ENCODE measurements at regions not wholly inside any gene's neighbourhood (a gene's known extent, or its start where the extent isn't known, plus 50 kb on each side); places are given as distances from the start of the nearest gene placed in this dataset.

DNA sequence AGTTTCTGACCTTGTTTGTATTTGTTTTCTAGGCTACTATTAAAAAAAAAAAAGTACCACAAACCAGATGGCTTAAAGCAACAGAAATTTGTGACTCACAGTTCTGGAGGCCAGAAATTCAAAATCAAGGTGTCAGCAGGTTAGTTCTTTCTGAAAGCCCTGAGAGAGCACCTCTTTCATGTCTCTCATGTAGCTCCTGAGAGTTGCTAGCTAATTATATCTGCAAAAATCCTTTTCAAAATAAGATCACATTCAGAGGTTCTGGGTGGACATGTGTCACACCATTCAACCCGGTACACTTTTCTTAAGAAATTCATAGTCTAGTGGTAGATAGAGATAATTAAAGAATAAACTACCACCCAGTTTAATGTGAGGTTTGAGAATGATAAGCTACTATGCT lies 888.6 kb downstream of the GRID1 start:
- H3K9me3 ChIP-seq (ENCODE audit: control insufficient read depth in 2 of 3, insufficient read depth in 1 of 3, low read length in 3 of 3) = peaks cover 0 to 5% (median 0%) of the 10 kb centered on the region in 3 donors
- TF ChIP-seq, protein P1, sequence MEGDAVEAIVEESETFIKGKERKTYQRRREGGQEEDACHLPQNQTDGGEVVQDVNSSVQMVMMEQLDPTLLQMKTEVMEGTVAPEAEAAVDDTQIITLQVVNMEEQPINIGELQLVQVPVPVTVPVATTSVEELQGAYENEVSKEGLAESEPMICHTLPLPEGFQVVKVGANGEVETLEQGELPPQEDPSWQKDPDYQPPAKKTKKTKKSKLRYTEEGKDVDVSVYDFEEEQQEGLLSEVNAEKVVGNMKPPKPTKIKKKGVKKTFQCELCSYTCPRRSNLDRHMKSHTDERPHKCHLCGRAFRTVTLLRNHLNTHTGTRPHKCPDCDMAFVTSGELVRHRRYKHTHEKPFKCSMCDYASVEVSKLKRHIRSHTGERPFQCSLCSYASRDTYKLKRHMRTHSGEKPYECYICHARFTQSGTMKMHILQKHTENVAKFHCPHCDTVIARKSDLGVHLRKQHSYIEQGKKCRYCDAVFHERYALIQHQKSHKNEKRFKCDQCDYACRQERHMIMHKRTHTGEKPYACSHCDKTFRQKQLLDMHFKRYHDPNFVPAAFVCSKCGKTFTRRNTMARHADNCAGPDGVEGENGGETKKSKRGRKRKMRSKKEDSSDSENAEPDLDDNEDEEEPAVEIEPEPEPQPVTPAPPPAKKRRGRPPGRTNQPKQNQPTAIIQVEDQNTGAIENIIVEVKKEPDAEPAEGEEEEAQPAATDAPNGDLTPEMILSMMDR (IDR thresholded peaks at IDR 0.05; ENCODE audit: borderline replicate concordance, extremely low read depth, insufficient read depth) = no peak
- no peak for FAIRE-seq

DNA sequence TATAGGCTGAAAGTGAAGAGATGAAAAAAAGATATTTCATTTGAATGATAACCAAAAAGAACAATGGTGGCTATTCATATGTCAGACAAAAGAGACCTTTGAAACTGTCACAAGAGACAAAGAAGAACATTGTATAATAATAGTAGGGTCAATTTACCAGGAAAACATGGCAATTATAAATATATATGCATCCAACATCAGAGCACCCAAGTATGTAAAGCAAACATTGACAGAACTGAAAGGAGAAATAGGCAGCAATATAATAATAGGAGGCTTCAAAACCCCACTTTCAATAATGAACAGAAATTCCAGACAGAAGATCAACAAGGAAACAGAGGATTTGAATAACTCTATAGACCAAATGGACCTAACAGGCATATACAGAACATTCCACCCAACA lies 876.2 kb downstream of the GRID1 start:
- DNase-seq (no peak), FAIRE-seq (no peak)
- H3K27me3 ChIP-seq (ENCODE audit: control insufficient read depth, insufficient read depth, low read length) = no peaks in the 10 kb centered on the region
- no peak overlapping the region for H3K4me3 ChIP-seq (ENCODE audit: low read length in 3 of 3)
- TF ChIP-seq, protein P1 (IDR thresholded peaks at IDR 0.05; ENCODE audit: borderline replicate concordance, extremely low read depth, insufficient read depth) = no peak
- no peaks in the 10 kb centered on the region for H3K9me3 ChIP-seq (ENCODE audit: control insufficient read depth in 2 of 3, insufficient read depth in 1 of 3, low read length in 3 of 3)
- H3K4me1 ChIP-seq (ENCODE audit: control insufficient read depth in 2 of 3, insufficient read depth in 2 of 3, low read depth in 1 of 3, low read length in 3 of 3) = no peaks in the 10 kb centered on the region
- H3K9ac ChIP-seq (ENCODE audit: low read length in 3 of 3) = no peak overlapping the region
- H3K36me3 ChIP-seq (ENCODE audit: control insufficient read depth in 2 of 3, insufficient read depth in 3 of 3, low read length in 3 of 3) = no peaks in the 10 kb centered on the region
- H3K27ac ChIP-seq (ENCODE audit: low read depth in 2 of 2, low read length in 2 of 2) = no peak overlapping the region
- intact Hi-C loops (cut with DNase I) = no loop called here

More for the DNA sequence above, 888.6 kb downstream of the GRID1 start:
- no peak overlapping the region for H3K27ac ChIP-seq (ENCODE audit: low read depth in 2 of 2, low read length in 2 of 2)
- DNase-seq = no peak
- H3K4me3 ChIP-seq (ENCODE audit: low read length in 3 of 3) = no peak overlapping the region
- H3K36me3 ChIP-seq (ENCODE audit: control insufficient read depth in 2 of 3, insufficient read depth in 3 of 3, low read length in 3 of 3) = no peaks in the 10 kb centered on the region
- intact Hi-C loops (cut with DNase I) = no loop called here
- H3K9ac ChIP-seq (ENCODE audit: low read length in 3 of 3) = no peak overlapping the region
- no peaks in the 10 kb centered on the region for H3K27me3 ChIP-seq (ENCODE audit: control insufficient read depth, insufficient read depth, low read length)
- H3K4me1 ChIP-seq (ENCODE audit: control insufficient read depth in 2 of 3, insufficient read depth in 2 of 3, low read depth in 1 of 3, low read length in 3 of 3) = no peaks in the 10 kb centered on the region

DNA sequence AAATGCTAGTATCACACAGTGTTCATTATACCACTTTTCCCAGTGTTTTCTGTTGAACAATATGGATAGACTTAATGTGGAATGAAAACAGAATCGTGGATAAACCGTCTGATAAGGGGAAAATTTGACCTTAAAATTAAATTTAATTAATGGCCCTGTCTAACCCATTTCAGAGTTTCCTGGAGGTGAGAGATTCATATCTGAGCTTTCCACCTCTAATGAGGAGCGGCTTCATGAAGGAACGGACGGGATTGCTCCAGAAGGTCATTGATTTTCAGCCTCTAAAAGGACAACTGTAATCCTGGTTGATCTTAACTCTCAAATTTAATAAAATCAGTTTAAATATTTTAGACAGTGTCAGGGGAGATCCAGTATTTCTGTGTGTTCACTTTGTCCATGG lies 874.9 kb downstream of the GRID1 start:
- no peak for FAIRE-seq

More for the DNA sequence above, 874.9 kb downstream of the GRID1 start:
- Histone ChIP-seq H3K9me3 (ENCODE audit: control insufficient read depth in 2 of 3, insufficient read depth in 1 of 3, low read length in 3 of 3) (no peaks in the 10 kb centered on the region), H3K27me3 (ENCODE audit: control insufficient read depth, insufficient read depth, low read length) (no peaks in the 10 kb centered on the region), H3K4me3 (ENCODE audit: low read length in 3 of 3) (no peak overlapping the region), H3K9ac (ENCODE audit: low read length in 3 of 3) (no peak overlapping the region), H3K4me1 (ENCODE audit: control insufficient read depth in 2 of 3, insufficient read depth in 2 of 3, low read depth in 1 of 3, low read length in 3 of 3) (no peaks in the 10 kb centered on the region), H3K27ac (ENCODE audit: low read depth in 2 of 2, low read length in 2 of 2) (no peak overlapping the region), H3K36me3 (ENCODE audit: control insufficient read depth in 2 of 3, insufficient read depth in 3 of 3, low read length in 3 of 3) (no peaks in the 10 kb centered on the region)
- DNase-seq = no peak
- intact Hi-C loops (cut with DNase I) = no loop called here
- TF ChIP-seq, protein P1 (IDR thresholded peaks at IDR 0.05; ENCODE audit: borderline replicate concordance, extremely low read depth, insufficient read depth) = no peak

All from kidney (tissue), 13 donors.